ENCODE measurements at regions not wholly inside any gene's neighbourhood (a gene's known extent, or its start where the extent isn't known, plus 50 kb on each side); places are given as distances from the start of the nearest gene placed in this dataset.

DNA sequence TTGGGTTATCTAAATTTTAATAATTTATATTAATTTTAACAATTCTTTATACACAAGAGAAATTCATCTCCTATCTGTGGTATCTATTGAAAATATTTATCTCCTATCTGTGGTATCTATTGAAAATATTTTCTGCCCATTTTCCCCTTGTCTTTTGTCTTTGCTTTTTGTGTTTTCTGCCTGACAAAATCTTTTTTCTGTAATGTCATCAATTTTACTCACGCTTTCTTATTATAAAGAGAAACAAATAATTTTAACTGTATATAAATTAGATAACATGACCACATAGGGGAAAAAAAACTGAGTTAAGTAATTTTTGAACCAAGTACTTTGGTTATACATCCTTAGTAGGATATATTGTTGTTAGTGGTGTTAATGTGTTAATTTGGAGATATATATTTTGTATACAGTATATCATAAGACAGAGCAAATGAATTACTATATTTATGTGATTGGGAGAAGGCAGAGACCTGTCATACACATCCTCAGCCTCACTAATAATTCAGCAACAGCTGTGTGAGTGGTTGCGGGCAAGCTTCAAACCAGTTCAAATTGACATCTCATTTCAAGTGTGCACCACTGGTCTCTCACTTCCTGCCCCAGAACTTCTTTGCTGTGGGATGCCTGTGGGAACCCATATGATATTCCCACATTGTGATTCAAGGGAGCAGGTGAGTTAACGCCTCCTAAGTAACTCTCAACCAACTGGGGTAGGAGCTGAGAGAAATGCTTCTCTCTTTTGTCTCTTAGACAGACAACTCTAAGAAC, 292.4 kb downstream of the SP3 start:
- Histone ChIP-seq H3K27me3 (ENCODE audit: control insufficient read depth, insufficient read depth, low read length) (no peaks in the 10 kb centered on the region), H3K36me3 (ENCODE audit: control insufficient read depth, insufficient read depth, low read length) (no peaks in the 10 kb centered on the region), H3K4me3 (ENCODE audit: low read depth, low read length) (no peak overlapping the region)
- CTCF ChIA-PET = interaction anchor here (1.3 kb wide), 1 partner anchor 9 kb away, joined by 4 read pairs; no protein-coding TSS in a partner anchor
- POLR2A ChIA-PET = no interaction called here
- DNase-seq (ENCODE audit: low read depth) = no peak
- TF ChIP-seq, protein P1, sequence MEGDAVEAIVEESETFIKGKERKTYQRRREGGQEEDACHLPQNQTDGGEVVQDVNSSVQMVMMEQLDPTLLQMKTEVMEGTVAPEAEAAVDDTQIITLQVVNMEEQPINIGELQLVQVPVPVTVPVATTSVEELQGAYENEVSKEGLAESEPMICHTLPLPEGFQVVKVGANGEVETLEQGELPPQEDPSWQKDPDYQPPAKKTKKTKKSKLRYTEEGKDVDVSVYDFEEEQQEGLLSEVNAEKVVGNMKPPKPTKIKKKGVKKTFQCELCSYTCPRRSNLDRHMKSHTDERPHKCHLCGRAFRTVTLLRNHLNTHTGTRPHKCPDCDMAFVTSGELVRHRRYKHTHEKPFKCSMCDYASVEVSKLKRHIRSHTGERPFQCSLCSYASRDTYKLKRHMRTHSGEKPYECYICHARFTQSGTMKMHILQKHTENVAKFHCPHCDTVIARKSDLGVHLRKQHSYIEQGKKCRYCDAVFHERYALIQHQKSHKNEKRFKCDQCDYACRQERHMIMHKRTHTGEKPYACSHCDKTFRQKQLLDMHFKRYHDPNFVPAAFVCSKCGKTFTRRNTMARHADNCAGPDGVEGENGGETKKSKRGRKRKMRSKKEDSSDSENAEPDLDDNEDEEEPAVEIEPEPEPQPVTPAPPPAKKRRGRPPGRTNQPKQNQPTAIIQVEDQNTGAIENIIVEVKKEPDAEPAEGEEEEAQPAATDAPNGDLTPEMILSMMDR (IDR thresholded peaks at IDR 0.05; ENCODE audit: insufficient read depth, low read depth, low read length) = no peak

DNA sequence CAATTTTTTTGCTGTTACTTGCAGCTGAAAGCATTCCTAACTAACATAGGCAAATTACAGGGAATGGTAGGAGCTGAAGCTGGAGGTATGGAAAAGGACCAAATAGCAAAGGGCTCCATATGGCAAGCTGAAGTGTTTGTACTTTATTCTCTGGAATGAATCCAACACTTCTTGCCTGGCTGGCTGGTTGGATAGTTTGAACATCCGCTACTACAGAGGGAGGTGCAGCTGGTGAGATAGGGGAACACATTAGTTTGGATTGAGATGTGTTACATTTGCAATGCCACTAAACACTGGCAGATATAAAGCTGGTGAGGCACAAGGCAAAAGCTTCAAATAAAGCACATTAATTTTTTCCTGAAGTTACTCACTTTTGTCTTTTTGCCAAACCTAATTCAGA, 291.5 kb downstream of the SP3 start:
- H3K27me3 ChIP-seq (ENCODE audit: control insufficient read depth, insufficient read depth, low read length) = no peaks in the 10 kb centered on the region; the same call in 1 of the 2 replicates
- H3K4me3 ChIP-seq (ENCODE audit: low read depth, low read length) = no peak overlapping the region
- TF ChIP-seq, protein P1 (IDR thresholded peaks at IDR 0.05; ENCODE audit: insufficient read depth, low read depth, low read length) = no peak
- ChIA-PET CTCF (interaction anchor here (1.3 kb wide), 1 partner anchor 10 kb away, joined by 4 read pairs; no protein-coding TSS in a partner anchor), POLR2A (no interaction called here)
- H3K36me3 ChIP-seq (ENCODE audit: control insufficient read depth, insufficient read depth, low read length) = no peaks in the 10 kb centered on the region
- no peak for DNase-seq (ENCODE audit: low read depth)

DNA sequence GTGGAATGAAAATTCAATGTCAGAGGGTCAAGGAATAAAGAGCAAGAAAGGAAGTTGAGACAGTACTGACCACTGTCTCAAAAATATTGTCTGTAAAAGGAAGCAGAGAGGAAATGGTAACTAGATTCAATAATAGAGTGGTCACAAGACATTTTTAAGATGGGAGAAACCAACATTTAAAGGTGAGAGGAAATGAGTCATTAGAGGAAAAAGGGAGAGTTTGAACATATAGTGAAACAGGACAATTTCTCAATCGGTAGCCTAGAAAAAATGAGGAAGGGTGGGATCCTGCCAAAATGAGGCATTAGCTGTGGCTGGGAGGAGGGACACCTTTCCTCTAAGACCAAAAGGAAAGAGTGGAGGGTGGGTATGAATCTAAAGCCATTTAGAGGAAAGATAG, 288.5 kb downstream of the SP3 start:
- DNase-seq (ENCODE audit: low read depth) = no peak
- CTCF ChIA-PET = no interaction called here
- Histone ChIP-seq H3K27me3 (ENCODE audit: control insufficient read depth, insufficient read depth, low read length) (no peaks in the 10 kb centered on the region; the same call in 1 of the 2 replicates), H3K36me3 (ENCODE audit: control insufficient read depth, insufficient read depth, low read length) (no peaks in the 10 kb centered on the region), H3K4me3 (ENCODE audit: low read depth, low read length) (no peak overlapping the region)
- POLR2A ChIA-PET = no interaction called here
- TF ChIP-seq, protein P1 (IDR thresholded peaks at IDR 0.05; ENCODE audit: insufficient read depth, low read depth, low read length) = no peak

DNA sequence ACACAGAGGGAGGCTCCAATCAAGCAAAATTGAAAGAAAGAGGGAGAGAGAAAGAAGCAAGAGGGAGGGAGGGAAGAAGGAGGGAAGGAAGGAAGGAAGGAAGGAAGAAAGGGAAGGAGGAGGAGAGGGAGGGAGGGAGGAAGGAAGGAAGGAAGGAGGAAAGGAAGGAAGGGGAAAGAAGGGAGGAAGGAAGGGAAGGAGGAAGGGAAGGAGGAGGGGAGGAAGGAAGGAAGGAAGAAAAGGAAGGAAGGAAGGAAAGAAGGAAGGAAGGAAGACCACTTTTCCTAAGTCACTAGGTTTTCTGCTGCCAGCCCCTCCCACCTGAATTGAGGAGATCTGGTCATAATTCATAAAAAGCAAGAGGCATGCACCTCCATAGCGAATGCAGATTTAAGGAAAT, 287.0 kb downstream of the SP3 start:
- Histone ChIP-seq H3K36me3 (ENCODE audit: control insufficient read depth, insufficient read depth, low read length) (no peaks in the 10 kb centered on the region), H3K27me3 (ENCODE audit: control insufficient read depth, insufficient read depth, low read length) (no peaks in the 10 kb centered on the region; the same call in 1 of the 2 replicates), H3K4me3 (ENCODE audit: low read depth, low read length) (no peak overlapping the region)
- ChIA-PET POLR2A (no interaction called here), CTCF (no interaction called here)
- TF ChIP-seq, protein P1 (IDR thresholded peaks at IDR 0.05; ENCODE audit: insufficient read depth, low read depth, low read length) = no peak
- DNase-seq (ENCODE audit: low read depth) = no peak

DNA sequence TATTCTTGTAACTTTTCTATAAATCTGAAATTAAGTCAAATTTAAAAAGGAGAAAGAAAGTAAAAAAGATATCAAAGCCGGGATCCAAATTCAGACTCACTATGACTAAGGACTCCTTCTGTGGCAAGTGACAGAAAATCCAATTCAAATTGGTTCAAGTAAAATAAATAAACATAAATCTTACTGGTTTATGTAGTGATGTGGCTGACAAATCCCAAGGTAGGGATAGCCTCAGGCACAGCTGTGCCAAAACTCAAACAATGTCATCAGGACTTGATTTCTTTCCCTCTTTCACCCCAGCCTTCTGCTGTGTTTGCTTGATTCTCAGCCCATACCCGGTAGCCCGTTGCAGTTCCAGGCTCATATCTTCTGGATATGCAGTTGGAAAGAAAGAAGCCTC, 284.6 kb downstream of the SP3 start:
- Histone ChIP-seq H3K4me3 (ENCODE audit: low read depth, low read length) (no peak overlapping the region), H3K36me3 (ENCODE audit: control insufficient read depth, insufficient read depth, low read length) (no peaks in the 10 kb centered on the region), H3K27me3 (ENCODE audit: control insufficient read depth, insufficient read depth, low read length) (no peaks in the 10 kb centered on the region; the same call in 1 of the 2 replicates)
- ChIA-PET CTCF (no interaction called here), POLR2A (no interaction called here)
- TF ChIP-seq, protein P1 (IDR thresholded peaks at IDR 0.05; ENCODE audit: insufficient read depth, low read depth, low read length) = no peak
- DNase-seq (ENCODE audit: low read depth) = no peak
